ENCODE measurements at regions not wholly inside any gene's neighbourhood (a gene's known extent, or its start where the extent isn't known, plus 50 kb on each side); places are given as distances from the start of the nearest gene placed in this dataset.

DNA sequence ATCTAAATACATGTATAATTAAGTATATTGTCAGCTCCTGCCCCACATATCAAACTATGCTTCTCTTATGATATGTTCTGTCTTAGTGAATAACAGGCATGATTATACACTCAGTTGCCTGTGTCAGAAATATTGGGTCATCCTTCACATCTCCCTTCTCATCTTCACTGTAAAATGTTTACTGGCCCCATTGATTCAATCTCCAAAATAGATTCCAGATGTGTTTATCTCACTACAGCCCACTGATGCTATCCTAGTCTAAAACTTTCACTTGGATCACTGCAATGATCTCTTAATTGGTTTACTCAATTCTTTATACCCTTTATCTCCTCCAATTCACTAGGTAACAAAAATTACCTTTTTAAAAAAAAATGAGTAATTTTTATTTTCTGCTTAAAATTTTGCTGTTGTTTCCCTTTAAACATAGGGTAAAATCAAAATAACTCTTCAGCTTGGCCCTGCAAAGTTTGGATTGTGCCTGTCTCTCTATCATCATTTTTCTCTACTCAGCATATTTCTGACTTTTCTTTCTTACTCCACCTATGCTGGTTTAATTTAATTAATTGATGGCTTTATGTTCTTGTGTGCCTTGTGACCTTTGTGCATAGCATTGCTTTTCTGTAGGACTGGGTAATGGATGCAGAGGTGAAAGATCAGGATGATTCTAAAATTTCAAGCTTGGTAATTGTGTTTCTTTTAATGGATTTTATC lies 233.9 kb upstream of the FOXP2 start (continued):
- TF ChIP-seq YY1 (IDR thresholded peaks at IDR 0.05; ENCODE audit: extremely low read depth, insufficient replicate concordance, low read depth, low read length) (no peak), SIN3A (IDR thresholded peaks at IDR 0.05; ENCODE audit: low read depth) (no peak), FOSL1 (IDR thresholded peaks at IDR 0.05; ENCODE audit: low read depth) (no peak), ELF1 (IDR thresholded peaks at IDR 0.05; ENCODE audit: borderline replicate concordance, low read depth) (no peak), RAD21 (IDR thresholded peaks at IDR 0.05; ENCODE audit: low read depth) (no peak)
- TF ChIP-seq, protein P1, sequence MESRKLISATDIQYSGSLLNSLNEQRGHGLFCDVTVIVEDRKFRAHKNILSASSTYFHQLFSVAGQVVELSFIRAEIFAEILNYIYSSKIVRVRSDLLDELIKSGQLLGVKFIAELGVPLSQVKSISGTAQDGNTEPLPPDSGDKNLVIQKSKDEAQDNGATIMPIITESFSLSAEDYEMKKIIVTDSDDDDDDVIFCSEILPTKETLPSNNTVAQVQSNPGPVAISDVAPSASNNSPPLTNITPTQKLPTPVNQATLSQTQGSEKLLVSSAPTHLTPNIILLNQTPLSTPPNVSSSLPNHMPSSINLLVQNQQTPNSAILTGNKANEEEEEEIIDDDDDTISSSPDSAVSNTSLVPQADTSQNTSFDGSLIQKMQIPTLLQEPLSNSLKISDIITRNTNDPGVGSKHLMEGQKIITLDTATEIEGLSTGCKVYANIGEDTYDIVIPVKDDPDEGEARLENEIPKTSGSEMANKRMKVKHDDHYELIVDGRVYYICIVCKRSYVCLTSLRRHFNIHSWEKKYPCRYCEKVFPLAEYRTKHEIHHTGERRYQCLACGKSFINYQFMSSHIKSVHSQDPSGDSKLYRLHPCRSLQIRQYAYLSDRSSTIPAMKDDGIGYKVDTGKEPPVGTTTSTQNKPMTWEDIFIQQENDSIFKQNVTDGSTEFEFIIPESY (IDR thresholded peaks at IDR 0.05; ENCODE audit: extremely low read depth, insufficient replicate concordance, low read length) = no peak

DNA sequence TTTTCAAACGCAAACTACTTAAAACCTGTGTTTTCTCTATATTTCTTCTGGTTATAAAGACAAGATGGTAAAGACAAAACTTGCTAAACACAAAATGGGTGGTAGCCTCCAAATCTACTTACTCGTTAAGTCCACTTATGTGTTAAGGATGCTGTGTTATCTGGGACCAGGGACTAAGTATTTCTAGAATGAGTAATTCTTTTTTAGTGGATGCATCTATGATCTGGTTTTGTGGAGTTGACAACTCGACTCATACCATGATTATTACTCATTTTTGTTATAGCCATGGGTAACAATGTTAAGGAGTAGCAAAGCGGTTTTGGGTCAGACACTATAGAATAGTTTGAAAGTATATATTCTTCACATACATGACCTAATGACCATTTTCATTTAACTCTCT lies 239.5 kb upstream of the FOXP2 start:
- POLR2A ChIA-PET = no interaction called here
- Histone ChIP-seq H3K4me3 (replicated peaks in 1 of 2; ENCODE audit: low read depth in 1 of 2, low read length in 2 of 2) (no peak overlapping the region), H3K4me1 (ENCODE audit: control insufficient read depth in 1 of 2, insufficient read depth in 2 of 2, low read length in 2 of 2) (no peaks in the 10 kb centered on the region), H3K36me3 (ENCODE audit: control insufficient read depth in 1 of 2, insufficient read depth in 2 of 2, low read length in 2 of 2) (no peaks in the 10 kb centered on the region), H3K79me2 (ENCODE audit: insufficient read depth, low read length) (no peaks in the 10 kb centered on the region), H3K4me2 (ENCODE audit: low read length) (no peak overlapping the region), H3K9me3 (ENCODE audit: control insufficient read depth in 1 of 2, insufficient read depth in 1 of 2, low read depth in 1 of 2, low read length in 2 of 2) (no peaks in the 10 kb centered on the region), H3K9ac (ENCODE audit: low read length) (no peak overlapping the region), H3K27ac (ENCODE audit: low read depth, low read length) (no peak overlapping the region), H3K9me2 (ENCODE audit: insufficient read depth) (no peaks in the 10 kb centered on the region), H2AFZ (ENCODE audit: low read depth, low read length, poor library complexity, severe bottlenecking) (no peak overlapping the region), H4K20me1 (ENCODE audit: insufficient read depth) (no peaks in the 10 kb centered on the region), H3K27me3 (ENCODE audit: insufficient read depth, low read length) (no peaks in the 10 kb centered on the region)
- DNase-seq (ENCODE audit: low read depth, low spot score) (no peak), ATAC-seq (no peak)
- CTCF ChIA-PET = no interaction called here
- no TSS peak for BruUV-seq (replicated peaks)
- TF ChIP-seq TCF7L2 (IDR thresholded peaks at IDR 0.05; ENCODE audit: borderline replicate concordance, extremely low read depth, insufficient read depth, insufficient read length) = no peak
- no peak for TF ChIP-seq EGR1 (IDR thresholded peaks at IDR 0.05; ENCODE audit: low read depth)
- intact Hi-C loops (cut with micrococcal nuclease) = no loop called here
- RAD21 ChIA-PET (ENCODE audit: low non-redundant PET in 1 of 2, low total read pairs in 2 of 2, uncharacterized antibody in 2 of 2, unreplicated experiment in 2 of 2) = no interaction called here

Measured in HCT116 (cell line).